OCI-LY3 (cell line): ENCODE measurements at regions not wholly inside any gene's neighbourhood (a gene's known extent, or its start where the extent isn't known, plus 50 kb on each side); places are given as distances from the start of the nearest gene placed in this dataset.

Source experiments
- CTCF ChIP-seq: fragments of 200-600, 300-600 bp; sonication (generic); IDR thresholded peaks from 2 replicates; pipeline ENCODE4 v1.5.1; 2014; ENCODE audit warnings: antibody characterized with exemption, low read length, low read depth
- EZH2phosphoT487 ChIP-seq: fragments of 200-600 bp; shearing (Covaris generic); IDR thresholded peaks from 2 replicates; pipeline ENCODE4 v1.6.1; 2018; ENCODE audit warnings: antibody characterized with exemption, mixed run types, low read depth

GRCh38 chr9:90953805-90954204 lies 152.2 kb downstream of the SYK start:
- TF ChIP-seq EZH2phosphoT487 (no peak), CTCF (no peak)
